BE2C (cell line): ENCODE measurements at regions not wholly inside any gene's neighbourhood (a gene's known extent, or its start where the extent isn't known, plus 50 kb on each side); places are given as distances from the start of the nearest gene placed in this dataset.

Experiments
- DNase-seq: peaks from one replicate; pipeline ENCODE4 v3.0.0-alpha.2; 2020
- H3K27me3 ChIP-seq: fragments of 250-450 bp; sonication (Bioruptor Pico); 2 replicates; pipeline ENCODE4 v1.5.1; 2020; ENCODE audit warnings: mild to moderate bottlenecking
- H3K36me3 ChIP-seq: fragments of 250-450 bp; sonication (Bioruptor Pico); 2 replicates; pipeline ENCODE4 v1.5.1; 2020; ENCODE audit warnings: mild to moderate bottlenecking
- H3K4me1 ChIP-seq: fragments of 250-450 bp; sonication (Bioruptor Pico); 2 replicates; pipeline ENCODE4 v1.5.1; 2020
- H3K4me3 ChIP-seq: 2 replicates; pipeline ENCODE4 v1.5.1; 2011; ENCODE audit warnings: low read depth, low read length
- H3K9me3 ChIP-seq: fragments of 250-450 bp; sonication (Bioruptor Pico); 2 replicates; pipeline ENCODE4 v1.5.1; 2020
- CTCF ChIP-seq: IDR thresholded peaks from 2 replicates; pipeline ENCODE4 v1.5.1; 2012; ENCODE audit warnings: mild to moderate bottlenecking, low read depth, low read length

GRCh38 chr5:90131383-90132133 lies 278.0 kb downstream of the CETN3 start:
- H3K4me1 ChIP-seq: no peaks in the 10 kb centered on the region; the same call in 1 of the 2 replicates
- TF ChIP-seq CTCF: no peak
- H3K36me3 ChIP-seq: no peaks in the 10 kb centered on the region
- H3K27me3 ChIP-seq: no peaks in the 10 kb centered on the region
- no peak for DNase-seq
- no peak overlapping the region for H3K4me3 ChIP-seq
- no peaks in the 10 kb centered on the region for H3K9me3 ChIP-seq

- H3K4me1 ChIP-seq: no peaks in the 10 kb centered on the region
- no peaks in the 10 kb centered on the region for H3K27me3 ChIP-seq
- no peaks in the 10 kb centered on the region for H3K36me3 ChIP-seq
- DNase-seq: no peak
- H3K9me3 ChIP-seq: no peaks in the 10 kb centered on the region
- no peak overlapping the region for H3K4me3 ChIP-seq
- TF ChIP-seq CTCF: no peak
Observed at GRCh38 chr5:90128551-90128950, 281.0 kb downstream of the CETN3 start.

GRCh38 chr5:90119531-90119971 lies 290.0 kb downstream of the CETN3 start:
- no peak for TF ChIP-seq CTCF
- DNase-seq: no peak
- Histone ChIP-seq H3K4me3 (no peak overlapping the region), H3K36me3 (no peaks in the 10 kb centered on the region), H3K27me3 (no peaks in the 10 kb centered on the region), H3K4me1 (no peaks in the 10 kb centered on the region), H3K9me3 (no peaks in the 10 kb centered on the region)

GRCh38 chr5:90117005-90117404 lies 292.6 kb downstream of the CETN3 start:
- TF ChIP-seq CTCF: no peak
- Histone ChIP-seq H3K9me3 (no peaks in the 10 kb centered on the region), H3K27me3 (no peaks in the 10 kb centered on the region), H3K36me3 (no peaks in the 10 kb centered on the region), H3K4me1 (no peaks in the 10 kb centered on the region), H3K4me3 (no peak overlapping the region)
- DNase-seq: no peak

- Histone ChIP-seq H3K27me3 (no peaks in the 10 kb centered on the region), H3K9me3 (no peaks in the 10 kb centered on the region), H3K36me3 (no peaks in the 10 kb centered on the region), H3K4me3 (no peak overlapping the region), H3K4me1 (no peaks in the 10 kb centered on the region)
- TF ChIP-seq CTCF: no peak
- no peak for DNase-seq
Observed at GRCh38 chr5:90113108-90113507, 296.4 kb downstream of the CETN3 start.

GRCh38 chr5:90112033-90112692 lies 297.4 kb downstream of the CETN3 start:
- Histone ChIP-seq H3K4me3 (no peak overlapping the region), H3K9me3 (no peaks in the 10 kb centered on the region), H3K4me1 (no peaks in the 10 kb centered on the region), H3K36me3 (no peaks in the 10 kb centered on the region), H3K27me3 (no peaks in the 10 kb centered on the region)
- DNase-seq: no peak
- no peak for TF ChIP-seq CTCF
